Neural crest cell (in vitro differentiated cells): ENCODE measurements at regions not wholly inside any gene's neighbourhood (a gene's known extent, or its start where the extent isn't known, plus 50 kb on each side); places are given as distances from the start of the nearest gene placed in this dataset.

ENCODE experiments used
- DNase-seq: peaks from one replicate; pipeline ENCODE4 v3.0.0; 2021; ENCODE audit warnings: low read depth, mixed read lengths, low spot score
- H3K27ac Mint-ChIP-seq: one replicate; pipeline ENCODE4 v1.8.0; 2021; ENCODE audit warnings: mild to moderate bottlenecking, mixed read lengths; ENCODE audit not compliant: unreplicated experiment
- H3K27me3 Mint-ChIP-seq: 2 replicates; pipeline ENCODE4 v1.8.0; 2021; ENCODE audit warnings: low read depth, mild to moderate bottlenecking, mixed read lengths
- H3K36me3 Mint-ChIP-seq: 2 replicates; pipeline ENCODE4 v1.8.0; 2021; ENCODE audit warnings: low read depth, mild to moderate bottlenecking, mixed read lengths
- H3K4me1 Mint-ChIP-seq: 2 replicates; pipeline ENCODE4 v1.8.0; 2021; ENCODE audit warnings: mixed read lengths
- H3K4me3 Mint-ChIP-seq: one replicate; pipeline ENCODE4 v1.8.0; 2021; ENCODE audit warnings: mild to moderate bottlenecking, mixed read lengths
- H3K9me3 Mint-ChIP-seq: 2 replicates; pipeline ENCODE4 v1.8.0; 2021; ENCODE audit warnings: mixed read lengths
- CTCF ChIP-seq: fragments of 200-600 bp; sonication (generic); conservative IDR thresholded peaks from 2 replicates; pipeline ENCODE4 v1.5.0; 2021; ENCODE audit warnings: antibody characterized with exemption, mild to moderate bottlenecking

- Mint-ChIP-seq H3K4me3 (no peak overlapping the region), H3K27me3 (peaks cover 1% of the 10 kb centered on the region), H3K27ac (no peak overlapping the region), H3K9me3 (peaks cover 2% of the 10 kb centered on the region), H3K4me1 (no peaks in the 10 kb centered on the region), H3K36me3 (no peaks in the 10 kb centered on the region)
- no peak for TF ChIP-seq CTCF
- DNase-seq = no peak
Measured at GRCh38 chr20:24146231-24146634, 157.7 kb upstream of the GGTLC1 start.

- TF ChIP-seq CTCF = no peak
- no peaks in the 10 kb centered on the region for H3K36me3 Mint-ChIP-seq
- peaks cover 2% of the 10 kb centered on the region for H3K27me3 Mint-ChIP-seq
- H3K4me1 Mint-ChIP-seq = no peaks in the 10 kb centered on the region
- H3K4me3 Mint-ChIP-seq = no peak overlapping the region
- peaks cover 2% of the 10 kb centered on the region for H3K9me3 Mint-ChIP-seq
- H3K27ac Mint-ChIP-seq = no peak overlapping the region
- no peak for DNase-seq
Measured at GRCh38 chr20:24144371-24144770, 155.8 kb upstream of the GGTLC1 start.

GRCh38 chr20:24141111-24141510 lies 152.5 kb upstream of the GGTLC1 start:
- Mint-ChIP-seq H3K4me3 (no peak overlapping the region), H3K27ac (no peak overlapping the region), H3K4me1 (no peaks in the 10 kb centered on the region), H3K36me3 (no peaks in the 10 kb centered on the region), H3K9me3 (peaks cover 2% of the 10 kb centered on the region), H3K27me3 (peaks cover 2% of the 10 kb centered on the region)
- TF ChIP-seq CTCF = no peak
- no peak for DNase-seq

GRCh38 chr20:24139846-24140245 lies 151.3 kb upstream of the GGTLC1 start:
- Mint-ChIP-seq H3K9me3 (peaks cover 2% of the 10 kb centered on the region), H3K27ac (no peak overlapping the region), H3K36me3 (no peaks in the 10 kb centered on the region), H3K4me3 (no peak overlapping the region), H3K4me1 (no peaks in the 10 kb centered on the region), H3K27me3 (peaks cover 2% of the 10 kb centered on the region)
- no peak for DNase-seq
- no peak for TF ChIP-seq CTCF

GRCh38 chr20:24138951-24139350 lies 150.4 kb upstream of the GGTLC1 start:
- TF ChIP-seq CTCF = no peak
- Mint-ChIP-seq H3K27me3 (peaks cover 2% of the 10 kb centered on the region), H3K4me3 (no peak overlapping the region), H3K4me1 (no peaks in the 10 kb centered on the region), H3K36me3 (no peaks in the 10 kb centered on the region), H3K27ac (no peak overlapping the region), H3K9me3 (peaks cover 2% of the 10 kb centered on the region)
- DNase-seq = no peak
